ENCODE measurements at regions not wholly inside any gene's neighbourhood (a gene's known extent, or its start where the extent isn't known, plus 50 kb on each side); places are given as distances from the start of the nearest gene placed in this dataset.

GRCh38 chr18:75785834-75786233, 358.3 kb upstream of the SMIM21 start:
- no peaks in the 10 kb centered on the region for H3K36me3 ChIP-seq
- no peak for DNase-seq (ENCODE audit: low spot score in 2 of 2)
- no peaks in the 10 kb centered on the region for H3K4me1 ChIP-seq
- TF ChIP-seq CTCF (IDR thresholded peaks at IDR 0.05): no peak
- no peak for TF ChIP-seq POLR2A (IDR thresholded peaks at IDR 0.05)
- no peak for TF ChIP-seq POLR2AphosphoS5 (IDR thresholded peaks at IDR 0.05)
- TF ChIP-seq EP300 (IDR thresholded peaks at IDR 0.05): no peak
- H3K4me3 ChIP-seq: no peak overlapping the region
- H3K27me3 ChIP-seq: no peaks in the 10 kb centered on the region
- 80% methylated on average over 3 of the region's 3 CpGs for WGBS
- no peaks in the 10 kb centered on the region for H3K9me3 ChIP-seq
- H3K27ac ChIP-seq: no peak overlapping the region

GRCh38 chr18:75785206-75785605, 357.7 kb upstream of the SMIM21 start:
- H3K36me3 ChIP-seq: no peaks in the 10 kb centered on the region
- H3K27me3 ChIP-seq: no peaks in the 10 kb centered on the region
- H3K9me3 ChIP-seq: no peaks in the 10 kb centered on the region
- TF ChIP-seq CTCF (IDR thresholded peaks at IDR 0.05): no peak
- TF ChIP-seq EP300 (IDR thresholded peaks at IDR 0.05): no peak
- TF ChIP-seq POLR2A (IDR thresholded peaks at IDR 0.05): no peak
- TF ChIP-seq POLR2AphosphoS5 (IDR thresholded peaks at IDR 0.05): no peak
- no peak for DNase-seq (ENCODE audit: low spot score in 2 of 2)
- no peak overlapping the region for H3K4me3 ChIP-seq
- WGBS: 63% methylated on average over 2 of the region's 2 CpGs
- H3K27ac ChIP-seq: no peak overlapping the region
- no peaks in the 10 kb centered on the region for H3K4me1 ChIP-seq

- Histone ChIP-seq H3K4me1 (no peaks in the 10 kb centered on the region), H3K36me3 (no peaks in the 10 kb centered on the region), H3K4me3 (no peak overlapping the region), H3K9me3 (no peaks in the 10 kb centered on the region), H3K27ac (no peak overlapping the region), H3K27me3 (no peaks in the 10 kb centered on the region)
- no peak for TF ChIP-seq EP300 (IDR thresholded peaks at IDR 0.05)
- no peak for TF ChIP-seq POLR2AphosphoS5 (IDR thresholded peaks at IDR 0.05)
- TF ChIP-seq CTCF (IDR thresholded peaks at IDR 0.05): no peak
- TF ChIP-seq POLR2A (IDR thresholded peaks at IDR 0.05): no peak
- no peak for DNase-seq (ENCODE audit: low spot score in 2 of 2)
- 18% methylated on average over 14 of the region's 14 CpGs for WGBS
These were observed 356.9 kb upstream of the SMIM21 start for GRCh38 chr18:75784390-75784789.

GRCh38 chr18:75783566-75784281, 356.2 kb upstream of the SMIM21 start:
- no peak for DNase-seq (ENCODE audit: low spot score in 2 of 2)
- no peak overlapping the region for H3K4me3 ChIP-seq

GRCh38 chr18:75782826-75783225, 355.3 kb upstream of the SMIM21 start:
- Histone ChIP-seq H3K27me3 (peaks cover 3% of the 10 kb centered on the region), H3K9me3 (no peaks in the 10 kb centered on the region), H3K4me1 (no peaks in the 10 kb centered on the region), H3K36me3 (no peaks in the 10 kb centered on the region), H3K4me3 (no peak overlapping the region), H3K27ac (no peak overlapping the region)
- TF ChIP-seq POLR2A (IDR thresholded peaks at IDR 0.05) (no peak), EP300 (IDR thresholded peaks at IDR 0.05) (no peak), POLR2AphosphoS5 (IDR thresholded peaks at IDR 0.05) (no peak), CTCF (IDR thresholded peaks at IDR 0.05) (no peak)
- DNase-seq (ENCODE audit: low spot score in 2 of 2): no peak
- WGBS: 88% methylated on average over 10 of the region's 11 CpGs

More at GRCh38 chr18:75783566-75784281, 356.2 kb upstream of the SMIM21 start:
- Histone ChIP-seq H3K27me3 (no peaks in the 10 kb centered on the region), H3K36me3 (no peaks in the 10 kb centered on the region), H3K9me3 (no peaks in the 10 kb centered on the region), H3K4me1 (no peaks in the 10 kb centered on the region), H3K27ac (no peak overlapping the region)
- no peak for TF ChIP-seq POLR2A (IDR thresholded peaks at IDR 0.05)
- no peak for TF ChIP-seq EP300 (IDR thresholded peaks at IDR 0.05)
- no peak for TF ChIP-seq CTCF (IDR thresholded peaks at IDR 0.05)
- no peak for TF ChIP-seq POLR2AphosphoS5 (IDR thresholded peaks at IDR 0.05)
- 70% methylated on average over 14 of the region's 14 CpGs for WGBS

Data from suprapubic skin (tissue), 4 donors.